ENCODE measurements at regions not wholly inside any gene's neighbourhood (a gene's known extent, or its start where the extent isn't known, plus 50 kb on each side); places are given as distances from the start of the nearest gene placed in this dataset.

DNA sequence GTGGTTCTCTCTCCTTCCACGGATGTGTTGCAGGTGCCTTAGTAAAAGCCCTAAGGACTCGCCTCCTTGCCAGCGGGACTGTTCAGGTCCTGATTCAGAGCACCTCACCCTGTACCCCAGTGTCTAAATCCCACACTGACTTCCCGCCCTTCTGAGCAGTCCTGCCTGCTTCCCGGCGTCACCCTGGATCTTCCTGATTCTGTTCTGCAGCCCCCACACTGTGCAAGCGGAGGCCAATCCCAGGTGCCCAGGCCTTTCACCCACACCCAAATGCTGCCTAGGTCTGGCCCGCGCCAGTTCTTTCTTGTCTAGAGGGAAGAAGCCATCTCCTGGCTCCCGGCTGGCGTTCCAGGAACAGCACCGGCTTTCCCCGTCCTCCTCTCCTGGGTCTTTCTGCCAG, 95.9 kb upstream of the GALNT2 start:
- no peak overlapping the region for H3K4me3 ChIP-seq
- intact Hi-C loops (cut with DNase I; ENCODE audit: low total_unique reads) = no loop called here
- no peaks in the 10 kb centered on the region for H3K27me3 ChIP-seq
- 92 to 96% (median 95%) methylated on average over 13 of the region's 13 CpGs for WGBS, 5 donors
- H3K9me3 ChIP-seq = peaks cover 0 to 12% (median 7%) of the 10 kb centered on the region in 4 donors
- H3K36me3 ChIP-seq = no peaks in the 10 kb centered on the region
- no peaks in the 10 kb centered on the region for H3K4me1 ChIP-seq
- DNase-seq = no peak
- no peak overlapping the region for H3K27ac ChIP-seq
- TF ChIP-seq EP300 (IDR thresholded peaks at IDR 0.05) (no peak), POLR2AphosphoS5 (IDR thresholded peaks at IDR 0.05) (no peak), POLR2A (IDR thresholded peaks at IDR 0.05) (no peak), CTCF (IDR thresholded peaks at IDR 0.05) (no peak)

GRCh38 chr1:229972600-229973296, 94.3 kb upstream of the GALNT2 start:
- Histone ChIP-seq H3K27ac (no peak overlapping the region), H3K27me3 (no peaks in the 10 kb centered on the region), H3K4me1 (no peaks in the 10 kb centered on the region), H3K36me3 (no peaks in the 10 kb centered on the region), H3K9me3 (peaks cover 0 to 23% (median 12%) of the 10 kb centered on the region in 4 donors), H3K4me3 (no peak overlapping the region)
- TF ChIP-seq POLR2A (IDR thresholded peaks at IDR 0.05) (no peak), CTCF (IDR thresholded peaks at IDR 0.05) (peak in 2 of 7 experiments; percentile 6 to 14)
- intact Hi-C loops (cut with DNase I; ENCODE audit: low total_unique reads) = no loop called here
- peak in 1 of 2 donors; percentile 24 for DNase-seq
- 80 to 88% (median 85%) methylated on average over 9 of the region's 9 CpGs for WGBS, 5 donors

- Histone ChIP-seq H3K9me3 (peaks cover 0 to 23% (median 12%) of the 10 kb centered on the region in 4 donors), H3K4me3 (no peak overlapping the region), H3K4me1 (no peaks in the 10 kb centered on the region), H3K27me3 (no peaks in the 10 kb centered on the region), H3K27ac (no peak overlapping the region), H3K36me3 (no peaks in the 10 kb centered on the region)
- no peak for DNase-seq
- intact Hi-C loops (cut with DNase I; ENCODE audit: low total_unique reads) = no loop called here
- TF ChIP-seq CTCF (IDR thresholded peaks at IDR 0.05) = no peak
- no peak for TF ChIP-seq POLR2AphosphoS5 (IDR thresholded peaks at IDR 0.05)
- no peak for TF ChIP-seq POLR2A (IDR thresholded peaks at IDR 0.05)
- TF ChIP-seq EP300 (IDR thresholded peaks at IDR 0.05) = no peak
- WGBS, 5 donors = 80 to 89% (median 86%) methylated on average over 4 of the region's 4 CpGs
Measured at GRCh38 chr1:229973297-229973612, 93.8 kb upstream of the GALNT2 start.

DNA sequence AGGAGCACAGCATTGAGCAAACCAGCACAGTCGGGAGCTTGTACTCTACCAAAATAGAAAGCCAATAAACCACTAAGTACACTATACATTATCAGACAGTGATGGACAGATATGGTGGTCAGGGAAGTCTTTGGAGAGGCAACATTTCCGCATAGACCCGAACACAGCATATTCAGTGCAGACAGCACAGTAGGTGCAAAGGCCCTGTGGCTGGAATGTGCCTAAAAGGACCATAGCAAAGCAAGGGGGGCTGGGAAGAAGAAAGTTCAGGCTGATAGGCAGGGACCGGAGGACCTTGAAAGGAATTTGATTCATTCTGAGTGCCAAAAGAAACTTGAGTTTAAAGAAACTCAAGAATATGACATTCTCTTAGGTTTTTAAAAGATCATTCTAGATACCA, 92.0 kb upstream of the GALNT2 start:
- Histone ChIP-seq H3K4me3 (no peak overlapping the region), H3K27me3 (no peaks in the 10 kb centered on the region), H3K27ac (no peak overlapping the region), H3K9me3 (peaks cover 0 to 23% (median 12%) of the 10 kb centered on the region in 4 donors), H3K4me1 (no peaks in the 10 kb centered on the region), H3K36me3 (no peaks in the 10 kb centered on the region)
- intact Hi-C loops (cut with DNase I; ENCODE audit: low total_unique reads) = no loop called here
- TF ChIP-seq POLR2A (IDR thresholded peaks at IDR 0.05) = no peak
- DNase-seq = no peak
- 86 to 93% (median 87%) methylated on average over 4 of the region's 4 CpGs for WGBS, 5 donors

- DNase-seq = no peak
- no peak overlapping the region for H3K4me3 ChIP-seq
- H3K36me3 ChIP-seq = no peaks in the 10 kb centered on the region
- H3K27me3 ChIP-seq = no peaks in the 10 kb centered on the region
- 15 to 40% (median 33%) methylated on average over 2 of the region's 2 CpGs for WGBS, 5 donors
- no peak overlapping the region for H3K27ac ChIP-seq
- H3K4me1 ChIP-seq = no peaks in the 10 kb centered on the region
- TF ChIP-seq EP300 (IDR thresholded peaks at IDR 0.05) = no peak
- TF ChIP-seq POLR2A (IDR thresholded peaks at IDR 0.05) = no peak
- TF ChIP-seq CTCF (IDR thresholded peaks at IDR 0.05) = no peak
- TF ChIP-seq POLR2AphosphoS5 (IDR thresholded peaks at IDR 0.05) = no peak
- H3K9me3 ChIP-seq = peaks cover 0 to 22% (median 12%) of the 10 kb centered on the region in 4 donors
- intact Hi-C loops (cut with DNase I; ENCODE audit: low total_unique reads) = no loop called here
Measured at GRCh38 chr1:229980009-229980408, 87.0 kb upstream of the GALNT2 start.

Measured in stomach (tissue), 8 donors.